NCI-H748 treated with DMSO at 0.1 percent for 48 hours (cell line): ENCODE measurements at regions not wholly inside any gene's neighbourhood (a gene's known extent, or its start where the extent isn't known, plus 50 kb on each side); places are given as distances from the start of the nearest gene placed in this dataset.

Experiments
- DNase-seq: peaks from one replicate; lab custom pipeline; 2025; lab: John Stamatoyannopoulos, UW

DNA sequence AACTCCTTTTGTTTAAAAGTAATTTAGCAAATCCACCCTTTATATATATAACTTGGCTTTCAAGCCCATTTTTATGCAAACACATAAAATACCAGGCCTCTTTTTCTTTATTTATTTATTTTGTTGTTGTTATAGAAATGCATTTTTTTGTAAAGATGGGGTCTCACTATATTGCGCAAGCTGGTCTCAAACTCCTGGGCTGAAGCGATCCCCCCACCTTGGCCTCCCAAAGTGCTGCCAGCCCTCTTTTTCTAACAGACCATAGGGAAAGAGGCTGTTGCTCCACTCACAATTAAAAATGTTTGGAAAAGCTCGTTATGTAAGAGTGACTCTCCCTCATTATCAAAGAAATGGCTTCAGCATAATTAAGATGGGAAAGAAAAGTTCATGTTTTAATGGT, 440.9 kb downstream of the HACE1 start:
- no peak for DNase-seq

DNA sequence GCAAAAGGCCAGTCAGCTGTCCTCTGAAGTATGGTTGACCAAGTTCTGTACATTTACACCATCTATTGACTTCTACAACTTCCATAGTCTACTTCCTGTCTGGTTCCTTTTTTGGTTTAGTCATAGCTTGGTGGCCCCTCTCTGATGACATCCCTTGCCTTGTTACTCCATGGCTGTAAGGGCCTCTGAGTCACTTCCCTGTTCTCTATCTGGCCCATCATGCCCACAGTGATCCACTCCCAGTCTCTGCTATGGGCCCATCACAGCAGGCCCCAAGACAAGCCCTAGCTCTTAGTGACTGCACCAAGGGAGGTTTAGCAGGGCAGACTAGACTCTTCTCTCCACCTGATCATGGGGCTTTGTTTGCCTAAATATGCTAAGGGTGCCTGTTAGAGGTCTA, 441.6 kb downstream of the HACE1 start:
- DNase-seq, result no peak

DNA sequence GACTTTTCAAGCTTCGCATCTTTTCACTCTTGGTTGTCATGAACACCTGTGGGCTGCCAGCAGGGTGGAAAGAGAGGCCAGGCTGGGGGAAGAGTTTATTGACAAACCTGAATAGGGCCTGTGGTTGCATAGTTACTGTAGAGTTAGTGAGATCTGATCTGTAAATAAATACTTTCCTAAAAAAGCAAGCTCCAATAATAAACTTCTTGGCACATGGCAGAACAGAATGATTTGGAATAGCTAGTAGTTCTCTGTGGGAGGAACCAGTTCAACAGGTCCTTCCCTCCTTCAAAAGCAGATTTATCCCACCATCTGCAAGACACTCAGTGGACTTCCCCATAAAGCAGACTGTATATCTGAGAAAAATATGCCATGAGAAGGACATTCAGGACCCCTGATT, 445.0 kb downstream of the HACE1 start:
- DNase-seq, result peak; percentile 59

DNA sequence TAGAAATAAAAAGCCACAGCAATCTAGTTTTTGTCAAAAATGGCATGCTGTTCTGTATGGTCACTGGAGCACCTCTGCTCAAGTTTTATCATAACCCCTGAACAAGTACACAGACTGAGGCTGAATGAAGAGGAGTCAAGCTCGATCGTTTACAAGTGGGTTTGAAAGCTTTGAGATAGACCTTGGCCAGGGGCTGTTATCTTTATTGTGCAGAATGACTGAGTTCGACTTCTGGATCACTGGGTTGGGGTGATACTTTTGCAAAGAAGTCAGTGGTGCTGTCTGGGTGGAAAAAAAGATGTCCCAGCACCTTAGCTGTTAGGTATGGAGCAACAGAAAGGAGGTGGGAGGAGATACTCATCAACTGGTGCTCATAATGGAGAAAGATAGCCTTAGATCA, 446.0 kb downstream of the HACE1 start:
- no peak for DNase-seq

DNA sequence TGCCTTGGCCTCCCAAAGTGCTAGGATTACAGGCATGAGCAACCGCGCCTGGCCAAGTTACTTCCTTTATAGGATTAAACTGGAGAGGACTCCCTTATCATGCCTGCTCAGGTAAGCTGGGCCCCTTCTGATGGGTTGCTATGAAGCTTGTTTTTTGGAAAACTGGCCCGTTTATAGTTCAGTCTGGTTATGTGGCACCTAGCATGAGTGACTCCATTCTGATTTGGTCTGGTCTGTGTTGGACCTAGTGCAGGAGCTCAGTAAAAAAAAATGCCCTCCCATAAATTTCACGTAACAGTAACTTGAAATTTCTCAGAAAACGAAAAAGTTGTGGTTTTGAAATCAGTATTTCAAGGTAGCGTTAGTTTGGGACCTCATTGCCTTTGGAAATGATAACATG, 448.4 kb downstream of the HACE1 start:
- DNase-seq, result no peak

DNA sequence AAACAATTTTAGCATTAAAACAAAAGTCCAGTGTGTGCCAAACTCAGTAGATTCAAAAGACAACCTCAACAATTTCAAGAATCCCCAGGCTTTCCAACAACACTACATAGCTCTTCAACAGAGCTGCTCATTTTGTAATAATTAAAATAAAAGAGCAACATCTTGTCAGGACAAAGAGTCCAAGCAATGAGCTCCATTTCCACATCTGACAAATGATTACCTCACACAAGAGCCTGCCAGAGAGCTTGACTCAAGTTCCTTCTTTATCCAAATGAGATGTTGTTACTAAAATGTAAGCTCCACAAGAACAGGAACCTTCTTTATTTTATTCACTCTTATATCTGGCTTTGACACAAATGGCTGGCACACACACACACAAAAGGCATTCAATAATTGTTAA, 449.8 kb downstream of the HACE1 start:
- DNase-seq, result no peak

DNA sequence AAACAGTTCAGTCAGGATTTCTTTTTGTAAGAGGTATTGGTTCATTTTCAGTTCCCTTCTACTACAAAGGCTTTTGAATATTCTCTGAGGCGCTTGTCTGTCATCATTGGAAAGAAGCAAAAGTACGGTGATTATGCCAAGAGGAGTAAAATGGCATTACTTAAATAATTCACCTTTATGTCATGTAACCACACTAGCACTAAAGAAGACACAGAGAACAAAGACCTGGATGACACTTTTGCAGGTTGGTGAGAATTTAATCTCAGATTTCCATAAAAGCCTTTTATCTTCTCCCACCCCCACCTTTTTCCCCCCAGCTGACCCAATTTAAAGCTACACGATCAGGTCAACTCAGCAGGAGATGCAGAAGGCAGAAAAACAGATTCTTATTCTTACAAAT, 451.8 kb downstream of the HACE1 start:
- DNase-seq, result no peak

DNA sequence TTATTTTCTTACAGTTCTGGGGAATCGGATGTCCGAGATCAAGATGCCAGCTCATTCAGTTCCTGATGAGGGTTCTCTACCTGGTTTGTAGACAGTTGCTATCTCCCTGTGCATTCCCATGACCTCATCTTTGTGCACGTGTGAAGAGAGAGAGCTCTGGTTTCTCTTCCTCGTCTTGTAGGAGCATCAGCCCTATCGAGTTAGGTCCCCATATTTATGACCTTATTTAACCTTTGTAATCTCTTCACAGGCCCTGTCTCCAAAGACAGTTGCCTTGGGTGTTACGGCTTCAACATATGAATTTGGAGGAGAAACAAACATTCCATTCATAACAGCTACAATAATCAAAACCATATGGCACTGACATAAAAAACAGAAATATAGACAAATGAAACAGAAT, 455.3 kb downstream of the HACE1 start:
- no peak for DNase-seq

DNA sequence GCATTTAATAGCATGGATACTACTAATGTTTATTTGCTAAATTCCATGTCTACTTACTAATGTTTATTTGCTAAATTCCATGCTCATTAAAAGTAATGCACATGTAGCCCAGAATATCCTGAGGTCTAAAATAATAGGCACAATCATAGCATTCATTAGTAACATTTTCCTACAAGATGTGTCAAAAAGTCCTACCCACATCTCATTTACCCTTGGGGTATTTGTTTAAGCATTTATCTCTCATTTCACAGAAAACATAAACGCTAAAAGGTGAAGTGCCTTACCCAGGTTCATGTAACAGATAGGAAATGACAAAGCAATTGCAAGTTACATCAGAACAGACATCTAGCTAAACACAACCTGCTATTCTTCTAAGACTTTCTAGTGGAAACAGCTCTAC, 457.1 kb downstream of the HACE1 start:
- DNase-seq, result peak; percentile 7

DNA sequence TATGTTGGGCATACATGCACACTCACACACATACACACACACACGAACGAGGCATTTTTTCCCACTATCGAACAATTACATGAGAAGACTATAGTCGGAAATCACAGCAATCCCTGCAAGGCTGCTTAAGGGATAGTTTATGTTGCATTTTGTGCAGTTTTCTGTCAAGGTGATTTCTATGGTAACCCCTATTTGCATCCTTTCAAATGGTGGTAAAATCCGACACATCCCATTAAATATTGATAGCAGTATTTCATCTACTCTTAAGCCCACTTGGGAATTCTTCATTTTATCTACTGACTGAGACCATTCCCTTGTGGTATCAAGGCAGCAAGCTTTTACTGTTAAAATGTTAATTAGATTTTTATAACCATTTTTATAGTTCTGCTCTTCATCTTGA, 457.8 kb downstream of the HACE1 start:
- no peak for DNase-seq

DNA sequence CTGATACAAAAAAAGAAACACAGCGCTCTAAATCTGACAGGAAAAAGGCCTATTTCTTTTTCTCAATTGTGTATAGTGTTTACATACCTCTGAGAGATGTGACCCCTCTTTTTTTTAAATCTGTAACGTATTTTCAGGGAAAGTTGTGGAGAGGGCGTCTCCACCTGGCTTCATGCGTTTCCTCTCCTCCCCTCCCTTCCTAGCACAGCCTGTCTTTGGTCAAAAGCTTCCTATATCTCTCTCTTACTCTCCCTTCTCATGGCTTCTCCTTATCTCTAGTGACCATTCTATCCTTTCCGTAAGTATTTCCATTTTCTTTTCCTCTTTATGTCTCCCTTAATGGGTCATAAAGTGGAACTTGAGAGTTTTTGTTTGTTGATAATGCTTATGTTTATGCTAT, 458.9 kb downstream of the HACE1 start:
- DNase-seq, result no peak

DNA sequence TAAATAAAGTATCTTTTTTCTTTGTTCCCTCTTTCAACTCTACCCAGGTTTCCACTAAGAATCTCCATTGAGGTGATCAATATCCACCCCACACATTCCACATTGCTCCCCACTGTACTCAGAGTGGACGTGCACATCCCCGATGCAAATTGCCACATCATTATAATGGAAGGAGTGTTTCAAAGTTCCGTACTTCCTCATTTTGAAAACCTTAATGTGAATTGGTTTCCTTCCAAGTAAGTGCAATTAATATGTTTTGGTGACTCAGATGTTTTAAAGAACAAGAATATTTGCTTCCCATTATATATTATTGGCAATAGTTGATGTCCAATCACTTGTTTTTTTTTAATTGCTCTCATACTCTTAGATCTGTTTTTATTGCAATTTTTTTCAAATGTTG, 463.6 kb downstream of the HACE1 start:
- no peak for DNase-seq

DNA sequence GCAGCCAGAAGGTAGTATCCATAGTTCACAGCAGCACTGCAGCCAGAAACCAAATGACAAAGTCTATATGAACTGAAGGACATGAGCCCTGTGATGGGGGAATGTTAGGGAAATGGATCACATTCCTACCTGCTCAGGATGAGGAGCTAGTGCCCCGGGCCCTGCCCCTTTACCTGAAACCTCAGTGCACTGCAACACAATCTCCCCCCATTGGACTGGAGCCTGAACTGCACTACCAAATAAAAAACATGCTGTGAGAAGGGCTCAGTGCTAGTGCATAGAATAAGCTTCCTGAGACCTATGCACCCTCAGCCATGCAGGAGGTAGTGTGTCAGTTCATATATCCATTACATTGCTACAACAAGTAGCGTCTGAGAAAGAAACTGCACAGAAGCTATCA, 477.8 kb downstream of the HACE1 start:
- no peak for DNase-seq

DNA sequence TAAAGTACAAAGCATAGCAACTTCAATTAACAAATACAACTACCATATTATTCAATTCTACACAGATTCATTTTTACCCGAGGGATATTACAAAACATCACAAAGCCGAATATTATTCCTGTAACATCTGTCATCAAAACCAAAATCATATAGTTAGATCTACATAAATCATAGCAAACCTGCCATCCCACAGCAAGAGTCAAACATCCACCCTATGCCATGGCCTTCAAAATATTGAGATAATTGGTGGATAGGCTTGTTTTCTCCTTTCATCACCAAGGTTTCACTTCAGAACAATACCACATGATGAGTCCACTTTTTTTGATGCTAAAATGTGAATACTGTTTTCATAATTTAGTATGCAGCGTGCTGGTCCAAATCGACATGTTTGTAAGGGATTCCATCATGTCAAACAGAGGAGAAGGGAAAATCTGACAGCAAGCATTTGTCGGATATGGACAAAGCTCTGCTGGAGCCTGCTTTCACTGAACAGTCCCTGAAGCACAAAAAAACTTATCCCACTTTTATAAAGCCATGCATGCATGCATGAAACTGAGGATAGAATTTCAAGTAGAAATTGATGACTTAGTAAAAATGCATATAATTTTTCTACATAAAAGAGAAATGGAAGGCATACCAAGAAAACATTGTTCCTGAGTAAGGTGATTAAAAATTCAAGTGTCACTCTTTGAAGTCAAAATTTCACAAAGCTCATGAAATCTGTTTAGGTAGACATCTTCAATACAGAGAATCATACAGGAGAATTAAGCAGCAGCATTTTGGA, 494.1 kb downstream of the HACE1 start:
- no peak for DNase-seq

DNA sequence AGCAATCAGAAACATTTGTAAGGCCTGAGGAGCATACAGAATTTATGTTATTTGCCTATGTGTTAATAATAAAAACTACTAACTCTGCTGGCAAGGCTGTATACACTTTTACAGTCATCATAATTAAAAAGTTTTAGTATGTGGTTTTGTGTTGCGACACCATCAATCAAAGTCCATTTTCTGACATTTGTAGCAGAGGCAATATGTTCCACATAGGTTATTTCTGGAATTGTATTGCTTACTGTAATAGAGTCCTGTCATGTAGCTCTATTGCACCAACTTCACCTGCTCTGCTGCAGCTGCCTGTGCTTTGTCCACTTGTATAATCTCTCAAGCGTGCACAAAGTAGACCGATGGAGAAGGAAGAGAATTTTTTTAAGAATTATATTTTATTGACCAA, 501.8 kb downstream of the HACE1 start:
- DNase-seq, result no peak

DNA sequence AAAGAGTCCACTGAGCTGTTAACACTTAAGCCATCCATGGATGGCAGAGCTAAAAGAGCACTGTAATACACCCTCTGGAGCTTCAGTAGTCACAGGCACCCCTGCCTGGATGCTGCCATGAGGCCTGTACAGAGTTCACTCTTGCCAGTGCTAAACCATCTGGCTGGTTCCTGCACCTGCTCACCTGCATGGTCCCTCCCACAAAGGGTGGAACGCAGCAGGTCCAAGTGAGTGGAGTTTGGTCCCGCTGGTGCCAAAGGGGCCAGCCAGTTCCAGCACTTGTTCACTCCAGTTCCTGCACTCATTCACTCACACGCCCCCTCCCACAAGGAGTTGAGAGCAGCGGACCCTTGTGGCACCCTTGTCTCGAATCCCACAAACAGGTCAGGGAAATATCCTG, 503.5 kb downstream of the HACE1 start:
- DNase-seq, result no peak

DNA sequence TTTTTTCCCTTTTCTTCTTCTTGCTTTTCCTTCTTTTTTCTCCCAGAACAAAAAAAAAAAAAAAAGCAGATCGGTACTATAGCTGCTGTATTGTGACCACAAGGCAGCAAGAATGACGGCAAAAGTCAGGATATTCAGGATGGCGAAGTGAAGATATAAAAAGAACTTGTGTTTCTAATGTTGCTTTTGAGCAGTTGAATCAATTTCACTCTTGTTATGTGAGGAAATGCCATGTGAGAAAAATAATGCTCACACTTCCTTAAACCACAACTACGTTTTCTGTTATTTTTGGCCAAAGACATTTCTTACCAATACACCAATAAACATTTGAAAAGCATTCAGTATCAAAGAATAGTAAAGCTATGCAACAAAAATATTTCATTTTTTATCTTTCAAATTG, 510.5 kb downstream of the HACE1 start:
- no peak for DNase-seq

DNA sequence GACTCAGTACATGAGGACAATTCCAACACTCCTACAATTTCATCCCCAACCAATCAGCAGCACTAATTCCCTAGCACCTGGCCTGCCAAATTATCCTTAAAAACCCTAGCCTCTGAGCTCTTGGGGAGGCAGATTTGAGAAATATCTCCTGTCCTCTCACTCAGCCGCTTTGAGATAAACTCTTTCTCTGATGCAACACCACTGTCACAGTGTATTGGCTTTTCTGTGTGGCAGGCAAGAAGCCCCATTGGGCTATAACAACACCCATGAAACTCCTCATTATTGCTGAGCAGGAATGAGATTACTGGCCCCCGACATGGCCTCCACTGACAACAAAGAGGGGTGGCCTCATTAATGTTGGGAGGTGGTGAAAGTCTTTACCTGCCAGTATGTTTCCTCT, 515.5 kb downstream of the HACE1 start:
- no peak for DNase-seq

DNA sequence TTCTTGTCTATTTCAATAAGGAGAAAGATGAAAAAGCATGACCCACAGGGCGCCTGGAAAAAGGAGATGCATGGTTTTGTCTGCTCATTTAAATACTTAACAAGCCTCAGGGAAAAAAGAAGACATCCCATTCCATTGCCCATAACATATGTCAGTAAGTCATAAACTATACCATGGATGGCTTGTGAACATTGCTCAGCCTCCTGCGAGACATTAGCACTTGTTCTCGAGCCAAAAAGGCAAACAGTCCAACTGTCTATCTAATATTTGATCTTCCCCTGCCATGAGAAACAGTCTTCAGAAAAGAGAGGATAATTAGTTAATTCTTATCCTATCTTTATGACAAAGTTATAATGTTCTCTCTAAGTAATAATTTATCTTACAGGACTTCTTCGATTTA, 527.4 kb downstream of the HACE1 start:
- no peak for DNase-seq

DNA sequence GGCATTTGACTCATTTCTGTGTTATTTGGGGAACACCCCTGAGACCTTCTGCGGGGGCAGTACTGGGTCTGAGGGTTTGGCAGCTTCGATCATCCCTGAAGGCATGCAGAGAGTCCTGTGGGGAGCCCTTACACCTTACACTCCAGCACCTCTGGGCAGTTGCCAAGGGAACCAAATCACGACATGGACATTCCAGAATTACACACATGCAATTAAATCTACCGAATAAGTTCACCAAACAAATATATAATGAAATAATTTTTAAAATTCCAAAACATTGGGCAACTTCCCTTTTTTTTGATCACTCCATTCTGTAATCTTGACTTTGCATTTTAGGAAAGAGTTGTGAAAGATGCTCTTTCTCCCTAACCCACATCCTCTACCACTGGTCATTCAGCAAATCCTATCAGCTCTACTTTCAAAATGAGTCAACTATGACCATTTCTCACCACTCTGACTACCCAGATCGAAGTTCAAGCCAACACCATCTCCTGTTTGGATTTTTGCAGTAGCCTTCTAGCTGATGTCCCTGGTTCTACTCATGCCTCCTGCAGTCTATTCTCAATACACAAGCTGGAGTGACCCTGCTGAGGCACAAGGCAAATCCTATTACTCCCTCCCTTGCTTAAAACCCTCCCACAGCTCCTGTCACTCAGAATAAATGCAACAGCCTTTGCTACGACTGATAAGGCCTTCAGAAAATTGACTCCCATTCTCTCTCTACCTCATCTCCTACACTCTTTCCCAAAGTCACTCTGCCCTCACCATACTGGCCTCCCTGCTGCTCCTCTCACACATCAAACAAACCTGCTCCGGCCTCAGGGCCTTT, 533.3 kb downstream of the HACE1 start:
- no peak for DNase-seq

DNA sequence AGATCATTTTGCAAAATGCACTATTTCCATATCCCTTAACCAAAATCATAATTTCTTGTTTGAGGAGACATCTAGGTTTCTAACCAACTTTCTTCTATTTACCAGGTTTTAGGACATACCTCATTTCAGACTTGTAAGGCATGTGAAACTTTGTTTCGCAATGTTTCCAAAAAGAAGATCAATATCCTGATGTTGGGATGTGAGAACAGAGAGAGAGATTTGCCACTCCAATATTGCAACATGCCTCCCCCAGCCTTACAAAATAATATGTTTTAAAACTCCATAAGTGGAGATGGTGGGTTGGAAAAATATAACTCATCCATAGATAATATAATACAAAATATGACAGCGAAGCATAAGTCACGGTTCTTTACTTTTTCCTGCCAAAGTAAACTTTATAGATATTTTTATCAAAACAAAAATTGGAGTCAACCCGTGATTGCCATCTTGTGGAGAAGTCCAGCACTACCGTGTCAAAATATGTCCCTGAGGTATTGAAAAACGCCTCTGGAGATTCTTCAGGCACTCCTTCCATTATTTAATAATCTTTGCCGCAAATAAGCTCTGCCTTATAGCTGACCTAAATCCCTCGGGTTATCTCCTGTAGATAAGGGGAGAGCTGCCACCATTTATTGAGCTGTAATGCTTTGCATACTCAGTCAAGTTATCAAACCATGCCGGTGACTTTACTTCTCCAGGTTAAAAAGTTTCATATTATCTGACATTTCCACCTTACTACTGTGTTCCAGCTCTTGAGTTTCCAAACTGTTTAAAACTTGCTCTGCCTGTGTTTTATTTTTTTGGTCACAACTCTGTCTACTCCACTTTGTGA, 534.2 kb downstream of the HACE1 start:
- peak; percentile 9 for DNase-seq

DNA sequence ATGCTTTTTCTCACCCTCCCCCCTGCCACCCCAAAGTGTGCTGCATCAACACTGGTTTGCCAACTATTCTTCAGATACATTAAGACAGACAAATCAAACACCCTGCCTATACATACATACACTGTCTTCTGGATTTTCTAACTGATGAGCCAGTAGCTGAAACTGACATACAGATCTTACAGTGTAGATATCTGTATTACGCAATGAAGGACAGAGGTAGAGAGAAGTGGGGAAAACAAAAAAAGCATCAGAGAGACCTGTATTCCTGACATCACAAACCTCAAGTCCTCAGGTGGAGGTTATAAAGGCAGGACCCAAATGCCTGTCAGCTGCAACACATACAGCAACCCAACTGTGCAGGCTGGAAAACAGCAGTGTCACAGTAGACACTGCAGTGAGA, 535.4 kb downstream of the HACE1 start:
- DNase-seq, result no peak

DNA sequence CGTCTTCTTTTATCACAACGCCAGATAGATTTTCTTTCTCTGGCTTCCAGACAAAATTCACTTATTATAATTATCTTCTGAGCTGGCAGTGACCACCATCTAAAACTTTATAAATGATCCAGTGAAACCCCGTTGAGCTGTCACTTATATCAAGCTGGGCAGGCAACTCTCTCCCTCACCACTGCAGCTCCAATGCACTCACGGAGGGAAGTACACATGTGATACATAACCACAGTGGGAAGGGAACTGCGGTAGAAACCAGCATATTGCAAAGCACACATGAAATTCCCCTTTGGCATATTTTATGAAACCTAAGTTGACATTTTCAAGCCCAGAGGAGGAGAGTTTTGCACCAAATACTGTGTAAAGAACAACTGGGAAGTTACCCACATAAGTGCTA, 536.9 kb downstream of the HACE1 start:
- no peak for DNase-seq
